Endothelial cell (in vitro differentiated cells): ENCODE measurements at regions not wholly inside any gene's neighbourhood (a gene's known extent, or its start where the extent isn't known, plus 50 kb on each side); places are given as distances from the start of the nearest gene placed in this dataset.

Experiments
- DNase-seq: peaks from one replicate; pipeline ENCODE4 v3.0.0; 2021; ENCODE audit warnings: low spot score
- H3K27ac Mint-ChIP-seq: one replicate; pipeline ENCODE4 v1.8.0; 2021; ENCODE audit warnings: mixed read lengths, inconsistent platforms; ENCODE audit not compliant: unreplicated experiment
- H3K27me3 Mint-ChIP-seq: one replicate; pipeline ENCODE4 v1.8.0; 2021; ENCODE audit warnings: mild to moderate bottlenecking, moderate library complexity, mixed read lengths, inconsistent platforms; ENCODE audit not compliant: unreplicated experiment
- H3K36me3 Mint-ChIP-seq: one replicate; pipeline ENCODE4 v1.8.0; 2021; ENCODE audit warnings: mild to moderate bottlenecking, low read depth, mixed read lengths, inconsistent platforms; ENCODE audit not compliant: unreplicated experiment
- H3K4me1 Mint-ChIP-seq: one replicate; pipeline ENCODE4 v1.8.0; 2021; ENCODE audit warnings: mild to moderate bottlenecking, mixed read lengths, inconsistent platforms; ENCODE audit not compliant: unreplicated experiment
- H3K4me3 Mint-ChIP-seq: one replicate; pipeline ENCODE4 v1.8.0; 2021; ENCODE audit warnings: mild to moderate bottlenecking, mixed read lengths, inconsistent platforms; ENCODE audit not compliant: unreplicated experiment
- H3K9me3 Mint-ChIP-seq: one replicate; pipeline ENCODE4 v1.8.0; 2021; ENCODE audit warnings: mixed read lengths, inconsistent platforms; ENCODE audit not compliant: unreplicated experiment
- TF ChIP-seq, protein P1 (sequence below): fragments of 200-600 bp; sonication (generic); IDR thresholded peaks from one replicate; pipeline ENCODE4 v1.5.0; 2021; ENCODE audit warnings: antibody characterized with exemption; ENCODE audit not compliant: unreplicated experiment

DNA sequence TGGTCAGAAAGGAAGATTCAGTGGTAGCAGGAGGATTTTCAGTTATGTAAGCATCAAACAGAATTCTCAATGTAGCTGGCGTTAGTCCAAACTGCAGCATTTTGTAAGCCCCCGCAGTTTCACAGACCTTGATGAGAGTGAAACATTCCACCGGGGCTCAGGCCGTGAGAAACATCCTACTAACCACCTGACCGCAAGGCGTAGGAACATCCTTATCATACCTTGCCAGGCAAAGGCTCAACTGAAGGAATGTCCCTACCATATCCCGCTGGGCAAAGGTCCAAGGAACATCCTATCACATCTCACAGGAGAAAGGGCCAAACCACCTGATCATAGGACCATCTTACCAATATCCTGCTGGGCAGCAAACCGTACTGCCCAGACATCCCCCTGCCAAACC, 624.8 kb upstream of the TMEM132C start:
- no peak overlapping the region for H3K4me3 Mint-ChIP-seq
- TF ChIP-seq, protein P1, sequence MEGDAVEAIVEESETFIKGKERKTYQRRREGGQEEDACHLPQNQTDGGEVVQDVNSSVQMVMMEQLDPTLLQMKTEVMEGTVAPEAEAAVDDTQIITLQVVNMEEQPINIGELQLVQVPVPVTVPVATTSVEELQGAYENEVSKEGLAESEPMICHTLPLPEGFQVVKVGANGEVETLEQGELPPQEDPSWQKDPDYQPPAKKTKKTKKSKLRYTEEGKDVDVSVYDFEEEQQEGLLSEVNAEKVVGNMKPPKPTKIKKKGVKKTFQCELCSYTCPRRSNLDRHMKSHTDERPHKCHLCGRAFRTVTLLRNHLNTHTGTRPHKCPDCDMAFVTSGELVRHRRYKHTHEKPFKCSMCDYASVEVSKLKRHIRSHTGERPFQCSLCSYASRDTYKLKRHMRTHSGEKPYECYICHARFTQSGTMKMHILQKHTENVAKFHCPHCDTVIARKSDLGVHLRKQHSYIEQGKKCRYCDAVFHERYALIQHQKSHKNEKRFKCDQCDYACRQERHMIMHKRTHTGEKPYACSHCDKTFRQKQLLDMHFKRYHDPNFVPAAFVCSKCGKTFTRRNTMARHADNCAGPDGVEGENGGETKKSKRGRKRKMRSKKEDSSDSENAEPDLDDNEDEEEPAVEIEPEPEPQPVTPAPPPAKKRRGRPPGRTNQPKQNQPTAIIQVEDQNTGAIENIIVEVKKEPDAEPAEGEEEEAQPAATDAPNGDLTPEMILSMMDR: no peak
- peaks cover 34% of the 10 kb centered on the region for H3K9me3 Mint-ChIP-seq
- no peaks in the 10 kb centered on the region for H3K36me3 Mint-ChIP-seq
- no peaks in the 10 kb centered on the region for H3K4me1 Mint-ChIP-seq
- no peak for DNase-seq
- no peaks in the 10 kb centered on the region for H3K27me3 Mint-ChIP-seq
- no peak overlapping the region for H3K27ac Mint-ChIP-seq

DNA sequence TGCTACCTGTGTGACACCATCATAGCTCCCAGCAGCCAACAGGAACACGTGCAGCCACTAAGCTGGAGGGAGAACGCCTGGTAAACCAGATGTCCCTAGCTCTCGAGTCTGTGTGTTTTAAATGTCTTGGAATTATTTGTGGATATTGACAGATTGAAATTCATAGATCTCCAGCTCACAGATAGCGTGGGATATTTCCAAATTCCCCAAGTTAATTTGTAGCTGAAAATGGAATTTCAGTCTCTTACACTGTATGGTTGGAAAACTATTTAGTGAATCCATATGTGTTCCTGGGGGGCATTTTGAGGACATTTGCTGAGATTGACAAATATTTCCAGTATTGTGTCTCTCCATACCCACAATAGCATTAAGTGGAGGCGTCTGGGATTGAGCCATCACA, 618.6 kb upstream of the TMEM132C start:
- no peaks in the 10 kb centered on the region for H3K4me1 Mint-ChIP-seq

DNA sequence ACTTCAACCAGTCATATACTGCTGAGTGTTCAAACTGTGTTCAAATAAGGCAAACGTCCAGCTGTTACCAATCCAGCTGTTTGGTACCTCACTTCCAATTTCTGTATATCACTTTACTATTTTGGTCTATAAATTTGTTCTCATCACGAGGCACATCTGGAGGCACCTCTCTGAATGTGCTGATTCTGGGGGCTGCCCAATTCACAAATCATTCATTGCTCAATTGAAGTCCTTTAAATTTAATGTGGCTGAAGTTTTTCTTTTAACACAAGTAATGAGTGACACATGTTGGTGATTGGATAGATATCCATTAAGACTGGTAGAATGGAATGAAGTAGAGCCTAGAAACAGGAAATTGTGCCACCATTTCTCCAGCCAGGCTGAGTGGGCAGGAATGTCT, 617.0 kb upstream of the TMEM132C start:
- no peak overlapping the region for H3K27ac Mint-ChIP-seq
- H3K4me3 Mint-ChIP-seq: no peak overlapping the region
- H3K9me3 Mint-ChIP-seq: peaks cover 36% of the 10 kb centered on the region
- H3K27me3 Mint-ChIP-seq: peaks cover 1% of the 10 kb centered on the region
- TF ChIP-seq, protein P1: no peak
- no peaks in the 10 kb centered on the region for H3K4me1 Mint-ChIP-seq
- peaks cover 5% of the 10 kb centered on the region for H3K36me3 Mint-ChIP-seq
- no peak for DNase-seq

More for the DNA sequence above, 618.6 kb upstream of the TMEM132C start:
- Mint-ChIP-seq H3K27ac (no peak overlapping the region), H3K9me3 (peaks cover 36% of the 10 kb centered on the region), H3K4me3 (no peak overlapping the region), H3K27me3 (no peaks in the 10 kb centered on the region), H3K36me3 (peaks cover 5% of the 10 kb centered on the region)
- DNase-seq: no peak
- TF ChIP-seq, protein P1: no peak

DNA sequence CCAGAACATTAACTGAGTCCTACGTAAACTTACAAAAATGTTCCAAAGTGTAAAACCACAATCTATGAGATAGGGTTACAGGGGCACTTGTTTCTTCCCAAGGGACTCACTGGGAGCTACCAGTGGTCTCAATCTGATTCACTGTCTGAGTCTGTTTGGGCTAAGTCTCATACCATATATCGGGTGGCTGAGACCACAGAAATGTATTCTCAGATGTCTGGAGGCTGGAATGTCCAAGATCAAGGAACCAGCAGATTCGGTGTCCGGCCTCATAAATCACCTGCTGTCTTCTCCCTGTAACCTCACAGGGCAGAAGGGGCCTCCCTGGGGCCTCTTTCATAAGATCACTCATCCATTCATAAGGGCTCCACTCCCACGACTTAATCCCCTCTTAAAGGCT, 616.3 kb upstream of the TMEM132C start:
- Mint-ChIP-seq H3K27ac (no peak overlapping the region), H3K27me3 (peaks cover 1% of the 10 kb centered on the region), H3K9me3 (peaks cover 32% of the 10 kb centered on the region), H3K36me3 (peaks cover 5% of the 10 kb centered on the region), H3K4me3 (no peak overlapping the region), H3K4me1 (no peaks in the 10 kb centered on the region)
- TF ChIP-seq, protein P1: no peak
- DNase-seq: no peak

DNA sequence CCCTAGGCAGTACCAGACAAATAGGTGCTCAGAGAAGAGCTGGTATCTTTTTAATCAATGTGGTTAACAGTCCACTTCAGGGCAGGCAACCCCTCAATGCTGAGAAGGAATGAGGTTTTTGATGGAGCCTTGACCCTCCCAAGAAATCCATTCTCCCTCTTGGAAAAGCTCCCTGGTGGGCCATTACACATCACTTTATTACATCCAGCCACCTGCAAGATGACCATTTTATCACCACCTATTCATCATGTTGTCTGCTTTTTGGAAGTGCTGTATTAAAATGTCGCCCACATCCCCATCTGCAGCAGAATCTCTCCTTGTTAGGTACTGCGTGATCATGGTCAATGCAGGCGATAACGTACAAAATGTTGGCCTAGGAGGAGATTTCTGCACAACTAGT, 614.7 kb upstream of the TMEM132C start:
- Mint-ChIP-seq H3K27me3 (peaks cover 3% of the 10 kb centered on the region), H3K4me3 (no peak overlapping the region), H3K27ac (no peak overlapping the region), H3K36me3 (peaks cover 5% of the 10 kb centered on the region), H3K9me3 (peaks cover 39% of the 10 kb centered on the region), H3K4me1 (no peaks in the 10 kb centered on the region)
- DNase-seq: no peak
- TF ChIP-seq, protein P1: no peak
